AG04449 (cell line): ENCODE measurements at regions not wholly inside any gene's neighbourhood (a gene's known extent, or its start where the extent isn't known, plus 50 kb on each side); places are given as distances from the start of the nearest gene placed in this dataset.

Source experiments
- CTCF ChIA-PET: fragments of 350-600 bp; formaldehyde crosslinking; extraction: SDS; loops from one replicate; lab custom pipeline; 2021; ENCODE audit warnings: antibody characterized with exemption; lab: Yijun Ruan, JAX
- POLR2A ChIA-PET: fragments of 400-600, 350-600 bp; formaldehyde crosslinking; extraction: SDS; loops from one replicate; lab custom pipeline; 2020; ENCODE audit warnings: antibody characterized with exemption, inconsistent platforms; lab: Yijun Ruan, JAX
- DNase-seq: peaks from one replicate; pipeline ENCODE4 v3.0.0-alpha.2; 2010; ENCODE audit warnings: low read depth, low spot score
- H3K4me3 ChIP-seq: 2 replicates; pipeline ENCODE4 v1.5.1; 2011; ENCODE audit warnings: low read depth, mild to moderate bottlenecking, control low read depth, low read length
- TF ChIP-seq, protein P1 (sequence below): IDR thresholded peaks from one replicate; pipeline ENCODE4 v1.5.1; 2011; ENCODE audit warnings: mild to moderate bottlenecking, moderate library complexity, low read length, control low read depth, inconsistent platforms; ENCODE audit not compliant: insufficient read depth; ENCODE audit errors: missing control alignments

DNA sequence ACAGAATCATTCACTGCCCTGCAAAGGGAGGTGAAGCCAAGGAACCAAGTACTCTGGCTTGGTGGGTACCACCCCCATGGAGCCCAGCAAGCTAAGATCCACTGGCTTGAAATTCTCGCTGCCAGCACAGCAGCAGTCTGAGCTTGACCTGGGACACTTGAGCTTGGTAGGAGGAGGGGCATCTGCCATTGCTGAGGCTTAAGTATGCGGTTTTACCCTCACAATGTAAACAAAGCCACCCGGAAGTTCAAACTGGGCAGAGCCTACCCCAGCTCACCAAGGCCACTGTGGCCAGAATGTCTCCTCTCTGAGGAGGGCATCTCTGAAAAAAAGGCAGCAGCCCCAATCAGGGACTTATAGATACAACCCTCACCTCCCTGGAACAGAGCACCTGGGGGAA is 1050.0 kb upstream of the GHITM start:
- TF ChIP-seq, protein P1, sequence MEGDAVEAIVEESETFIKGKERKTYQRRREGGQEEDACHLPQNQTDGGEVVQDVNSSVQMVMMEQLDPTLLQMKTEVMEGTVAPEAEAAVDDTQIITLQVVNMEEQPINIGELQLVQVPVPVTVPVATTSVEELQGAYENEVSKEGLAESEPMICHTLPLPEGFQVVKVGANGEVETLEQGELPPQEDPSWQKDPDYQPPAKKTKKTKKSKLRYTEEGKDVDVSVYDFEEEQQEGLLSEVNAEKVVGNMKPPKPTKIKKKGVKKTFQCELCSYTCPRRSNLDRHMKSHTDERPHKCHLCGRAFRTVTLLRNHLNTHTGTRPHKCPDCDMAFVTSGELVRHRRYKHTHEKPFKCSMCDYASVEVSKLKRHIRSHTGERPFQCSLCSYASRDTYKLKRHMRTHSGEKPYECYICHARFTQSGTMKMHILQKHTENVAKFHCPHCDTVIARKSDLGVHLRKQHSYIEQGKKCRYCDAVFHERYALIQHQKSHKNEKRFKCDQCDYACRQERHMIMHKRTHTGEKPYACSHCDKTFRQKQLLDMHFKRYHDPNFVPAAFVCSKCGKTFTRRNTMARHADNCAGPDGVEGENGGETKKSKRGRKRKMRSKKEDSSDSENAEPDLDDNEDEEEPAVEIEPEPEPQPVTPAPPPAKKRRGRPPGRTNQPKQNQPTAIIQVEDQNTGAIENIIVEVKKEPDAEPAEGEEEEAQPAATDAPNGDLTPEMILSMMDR: no peak
- no peak for DNase-seq
- H3K4me3 ChIP-seq: no peak overlapping the region
- POLR2A ChIA-PET: no interaction called here
- CTCF ChIA-PET: no interaction called here

GRCh38 chr10:83104616-83105015 is 1034.7 kb upstream of the GHITM start:
- no peak overlapping the region for H3K4me3 ChIP-seq
- DNase-seq: no peak
- TF ChIP-seq, protein P1: no peak
- ChIA-PET CTCF (no interaction called here), POLR2A (no interaction called here)

GRCh38 chr10:83108565-83109333 is 1030.6 kb upstream of the GHITM start:
- DNase-seq: no peak
- ChIA-PET CTCF (no interaction called here), POLR2A (no interaction called here)
- TF ChIP-seq, protein P1: no peak
- no peak overlapping the region for H3K4me3 ChIP-seq

DNA sequence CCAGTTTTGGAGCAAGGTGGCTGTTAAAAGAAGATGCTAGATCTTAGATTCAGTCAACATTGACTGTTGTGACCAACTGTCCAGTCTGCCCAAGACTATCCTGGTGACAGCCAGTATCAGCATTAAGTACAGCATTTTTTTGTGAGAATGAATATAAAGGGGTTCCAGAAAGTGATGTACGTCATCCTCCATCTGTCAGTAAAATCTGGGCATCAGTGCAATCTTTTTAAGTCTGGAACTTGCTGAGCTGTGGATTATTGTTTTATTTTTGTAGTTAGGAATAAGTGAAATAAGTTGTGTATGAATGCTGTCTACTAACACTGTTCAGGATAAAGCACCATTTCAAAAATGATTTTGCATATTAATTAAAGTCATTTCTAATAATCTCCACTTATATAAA is 1020.0 kb upstream of the GHITM start:
- ChIA-PET POLR2A (no interaction called here), CTCF (no interaction called here)
- TF ChIP-seq, protein P1: no peak
- H3K4me3 ChIP-seq: no peak overlapping the region
- no peak for DNase-seq

- TF ChIP-seq, protein P1: no peak
- no peak for DNase-seq
- ChIA-PET CTCF (no interaction called here), POLR2A (no interaction called here)
- H3K4me3 ChIP-seq: no peak overlapping the region
These were observed 1017.0 kb upstream of the GHITM start for GRCh38 chr10:83122336-83122735.

GRCh38 chr10:83127942-83128575 is 1011.2 kb upstream of the GHITM start:
- H3K4me3 ChIP-seq: no peak overlapping the region
- POLR2A ChIA-PET: no interaction called here
- CTCF ChIA-PET: no interaction called here
- no peak for DNase-seq
- TF ChIP-seq, protein P1: no peak
